Testis (tissue), 2 donors: ENCODE measurements at regions not wholly inside any gene's neighbourhood (a gene's known extent, or its start where the extent isn't known, plus 50 kb on each side); places are given as distances from the start of the nearest gene placed in this dataset.

Source experiments
- POLR2A ChIP-seq: fragments of 450-650 bp; IDR thresholded peaks from one replicate; pipeline ENCODE4 v1.6.1; 2017; ENCODE audit warnings: antibody characterized with exemption, mild to moderate bottlenecking, moderate library complexity
- TF ChIP-seq, protein P1 (sequence below), 3 experiments: fragments of 450-650 bp in 2 of 3; fragments of 200-600 bp in 1 of 3; sonication (generic) in 1 of 3; IDR thresholded peaks; one replicate each; pipeline ENCODE4 v1.5.1; 2016 to 2019; ENCODE audit warnings: antibody characterized with exemption in 3 of 3, mild to moderate bottlenecking in 2 of 3, moderate library complexity in 1 of 3

DNA sequence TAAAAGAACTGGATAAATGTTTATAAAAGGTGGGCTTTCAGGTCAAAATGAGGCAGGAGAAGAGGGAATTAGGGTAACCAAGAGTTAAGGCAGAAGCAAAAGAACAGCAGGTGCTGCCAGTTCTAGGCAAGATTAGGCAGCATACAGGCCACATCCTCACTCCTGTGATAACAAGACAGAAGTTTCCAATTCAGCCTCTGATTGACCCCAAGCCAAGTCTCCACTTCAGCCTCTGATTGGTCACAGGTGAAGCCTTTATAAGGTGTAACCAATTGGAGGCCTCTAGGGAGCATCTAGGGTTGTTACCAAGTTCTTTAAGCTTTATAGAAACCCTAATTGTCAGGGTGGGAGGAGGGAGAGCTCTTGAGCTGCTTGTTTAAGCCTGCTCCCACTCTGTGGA is 160.8 kb downstream of the MATN1 start:
- TF ChIP-seq, protein P1, sequence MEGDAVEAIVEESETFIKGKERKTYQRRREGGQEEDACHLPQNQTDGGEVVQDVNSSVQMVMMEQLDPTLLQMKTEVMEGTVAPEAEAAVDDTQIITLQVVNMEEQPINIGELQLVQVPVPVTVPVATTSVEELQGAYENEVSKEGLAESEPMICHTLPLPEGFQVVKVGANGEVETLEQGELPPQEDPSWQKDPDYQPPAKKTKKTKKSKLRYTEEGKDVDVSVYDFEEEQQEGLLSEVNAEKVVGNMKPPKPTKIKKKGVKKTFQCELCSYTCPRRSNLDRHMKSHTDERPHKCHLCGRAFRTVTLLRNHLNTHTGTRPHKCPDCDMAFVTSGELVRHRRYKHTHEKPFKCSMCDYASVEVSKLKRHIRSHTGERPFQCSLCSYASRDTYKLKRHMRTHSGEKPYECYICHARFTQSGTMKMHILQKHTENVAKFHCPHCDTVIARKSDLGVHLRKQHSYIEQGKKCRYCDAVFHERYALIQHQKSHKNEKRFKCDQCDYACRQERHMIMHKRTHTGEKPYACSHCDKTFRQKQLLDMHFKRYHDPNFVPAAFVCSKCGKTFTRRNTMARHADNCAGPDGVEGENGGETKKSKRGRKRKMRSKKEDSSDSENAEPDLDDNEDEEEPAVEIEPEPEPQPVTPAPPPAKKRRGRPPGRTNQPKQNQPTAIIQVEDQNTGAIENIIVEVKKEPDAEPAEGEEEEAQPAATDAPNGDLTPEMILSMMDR (IDR thresholded peaks at IDR 0.05) = no peak
- TF ChIP-seq POLR2A = no peak
